HG03521 (cell line): ENCODE measurements at regions not wholly inside any gene's neighbourhood (a gene's known extent, or its start where the extent isn't known, plus 50 kb on each side); places are given as distances from the start of the nearest gene placed in this dataset.
"Not testable (repeated sequence)": the region's sequence is repeated elsewhere in the genome, so short reads cannot be mapped to it uniquely, and the experiment has no call there.

ENCODE experiments used
- ATAC-seq: cut with Tn5 transposase; IDR thresholded peaks from one replicate; pipeline ENCODE4 v1.9.1; 2021; ENCODE audit warnings: mild to moderate bottlenecking, moderate library complexity; ENCODE audit not compliant: unreplicated experiment

- ATAC-seq = not testable (repeated sequence)
Measured at GRCh38 chr6:58342287-58342686, 1024.9 kb downstream of the PRIM2 start.

GRCh38 chr6:58347534-58347933 is 1030.1 kb downstream of the PRIM2 start:
- ATAC-seq = not testable (repeated sequence)

GRCh38 chr6:58351619-58352018 is 1034.2 kb downstream of the PRIM2 start:
- not testable (repeated sequence) for ATAC-seq

GRCh38 chr6:58358452-58358851 is 1041.0 kb downstream of the PRIM2 start:
- not testable (repeated sequence) for ATAC-seq

GRCh38 chr6:58365856-58366255 is 1048.4 kb downstream of the PRIM2 start:
- not testable (repeated sequence) for ATAC-seq

- not testable (repeated sequence) for ATAC-seq
Measured at GRCh38 chr6:58406659-58407058, 1089.2 kb downstream of the PRIM2 start.

- ATAC-seq = no peak
Measured at GRCh38 chr6:58419321-58419720, 1101.9 kb downstream of the PRIM2 start.
